Panc1 (cell line): ENCODE measurements at regions not wholly inside any gene's neighbourhood (a gene's known extent, or its start where the extent isn't known, plus 50 kb on each side); places are given as distances from the start of the nearest gene placed in this dataset.

Experiments used
- ATAC-seq: fragments of 200-7000 bp; cut with Tn5 transposase; 2 replicates; pipeline ENCODE4 v1.9.1; 2020; ENCODE audit warnings: mild to moderate bottlenecking, moderate library complexity
- BruUV-seq: library from RNA; stranded (reverse); fragments of 400-500 nt; replicated peaks from 2 replicates; lab custom pipeline; 2021; lab: Mats Ljungman, UMichigan
- CTCF ChIA-PET: fragments of 300-600 bp; sonication (Branson Sonifier 250); formaldehyde crosslinking; loops from one replicate; lab custom pipeline; 2022; ENCODE audit warnings: antibody characterized with exemption; lab: Charles Lee
- POLR2A ChIA-PET: fragments of 300-600 bp; sonication (Branson Sonifier 250); formaldehyde crosslinking; loops from one replicate; lab custom pipeline; 2022; ENCODE audit warnings: antibody characterized with exemption; lab: Charles Lee
- DNase-seq: peaks from one replicate; pipeline ENCODE4 v3.0.0-alpha.2; 2010; ENCODE audit warnings: low read depth, low spot score
- H3K27ac ChIP-seq: 2 replicates; pipeline ENCODE4 v1.5.1; 2011; ENCODE audit warnings: mild to moderate bottlenecking, low read length, inconsistent platforms
- H3K27me3 ChIP-seq: fragments of 200-500 bp; sonication (Bioruptor generic); 2 replicates; pipeline ENCODE4 v1.6.0; 2014; ENCODE audit warnings: low read length, inconsistent platforms; ENCODE audit not compliant: control insufficient read depth, insufficient read depth
- H3K36me3 ChIP-seq: fragments of 200-500 bp; sonication (Bioruptor generic); 2 replicates; pipeline ENCODE4 v1.5.1; 2014; ENCODE audit warnings: inconsistent platforms, mild to moderate bottlenecking, low read length, moderate library complexity; ENCODE audit not compliant: control insufficient read depth, insufficient read depth
- H3K4me1 ChIP-seq: 2 replicates; pipeline ENCODE4 v1.5.1; 2011; ENCODE audit warnings: inconsistent platforms, mild to moderate bottlenecking, low read length, moderate library complexity; ENCODE audit not compliant: control insufficient read depth, insufficient read depth
- H3K4me3 ChIP-seq, 2 experiments: 2 replicates each; pipeline ENCODE4 v1.5.1; 2011 to 2012; ENCODE audit warnings: low read depth in 2 of 2, low read length in 2 of 2, mild to moderate bottlenecking in 2 of 2, inconsistent platforms in 1 of 2, moderate library complexity in 1 of 2
- H3K9me3 ChIP-seq: fragments of 200-500 bp; sonication (Bioruptor generic); 2 replicates; pipeline ENCODE4 v1.5.1; 2014; ENCODE audit warnings: low read depth, mild to moderate bottlenecking, inconsistent platforms, low read length, moderate library complexity; ENCODE audit not compliant: control insufficient read depth, insufficient read depth
- CTCF ChIP-seq: fragments of 450-650 bp; IDR thresholded peaks from 2 replicates; pipeline ENCODE4 v1.5.1; 2017; ENCODE audit warnings: mild to moderate bottlenecking
- POLR2AphosphoS5 ChIP-seq: IDR thresholded peaks from 2 replicates; pipeline ENCODE4 v1.6.1; 2012; ENCODE audit warnings: mild to moderate bottlenecking, low read depth, low read length, moderate library complexity
- REST ChIP-seq, 2 experiments: IDR thresholded peaks; 2 replicates each; pipeline ENCODE4 v1.6.1; 2011 to 2012; ENCODE audit warnings: low read depth in 2 of 2, control low read depth in 1 of 2, low read length in 1 of 2, mild to moderate bottlenecking in 1 of 2, moderate library complexity in 1 of 2; ENCODE audit not compliant: insufficient read depth in 1 of 2
- SIN3A ChIP-seq: IDR thresholded peaks from 2 replicates; pipeline ENCODE4 v1.6.1; 2012; ENCODE audit warnings: low read depth, mild to moderate bottlenecking, low read length, moderate library complexity, borderline replicate concordance; ENCODE audit not compliant: insufficient read depth
- TCF7L2 ChIP-seq: IDR thresholded peaks from 2 replicates; pipeline ENCODE4 v1.6.1; 2011; ENCODE audit warnings: mild to moderate bottlenecking, low read depth, low read length, inconsistent platforms
- in situ Hi-C: cut with HindIII; loops from 2 replicates; pipeline ENCODE4 v1.10.0; 2016; ENCODE audit warnings: low sequenced_read_pairs, low pct_unique_long_range_greater_than_20kb
- intact Hi-C: fragments of 100-400 bp; cut with micrococcal nuclease; formaldehyde crosslinking; loops from one replicate; pipeline ENCODE4 v1.10.0; 2022; ENCODE audit not compliant: unreplicated experiment

- Histone ChIP-seq H3K27me3 (peaks cover 4% of the 10 kb centered on the region), H3K4me3 (no peak overlapping the region), H3K27ac (no peak overlapping the region), H3K4me1 (no peaks in the 10 kb centered on the region), H3K9me3 (no peaks in the 10 kb centered on the region), H3K36me3 (no peaks in the 10 kb centered on the region)
- no TSS peak for BruUV-seq
- in situ Hi-C loops: no loop called here
- POLR2A ChIA-PET: no interaction called here
- TF ChIP-seq REST (IDR thresholded peaks at IDR 0.05; ENCODE audit: insufficient read depth in 1 of 2, low read depth in 2 of 2, low read length in 1 of 2) (no peak), TCF7L2 (no peak), POLR2AphosphoS5 (no peak), SIN3A (no peak)
- DNase-seq (no peak), ATAC-seq (no peak)
- CTCF ChIA-PET: no interaction called here
- intact Hi-C loops: no loop called here
These were observed 60.3 kb upstream of the UPP2 start for GRCh38 chr2:158041400-158041799.

GRCh38 chr2:158038901-158039300, 62.8 kb upstream of the UPP2 start:
- ATAC-seq (no peak), DNase-seq (no peak)
- Histone ChIP-seq H3K4me3 (no peak overlapping the region), H3K9me3 (no peaks in the 10 kb centered on the region), H3K4me1 (no peaks in the 10 kb centered on the region), H3K27me3 (peaks cover 5% of the 10 kb centered on the region; the same call in 1 of the 2 replicates), H3K36me3 (no peaks in the 10 kb centered on the region), H3K27ac (no peak overlapping the region)
- no TSS peak for BruUV-seq
- in situ Hi-C loops: no loop called here
- ChIA-PET CTCF (no interaction called here), POLR2A (interaction anchor here (0.5 kb wide), 1 partner anchor 16 kb away, joined by 8 read pairs; no protein-coding TSS in a partner anchor)
- intact Hi-C loops: loop anchor here (10.0 kb wide), 1 partner anchor 136 kb away; no protein-coding TSS in a partner anchor
- TF ChIP-seq POLR2AphosphoS5: no peak
- no peak for TF ChIP-seq REST (IDR thresholded peaks at IDR 0.05; ENCODE audit: insufficient read depth in 1 of 2, low read depth in 2 of 2, low read length in 1 of 2)
- no peak for TF ChIP-seq SIN3A
- TF ChIP-seq TCF7L2: no peak
- no peak for TF ChIP-seq CTCF
